ENCODE measurements at regions not wholly inside any gene's neighbourhood (a gene's known extent, or its start where the extent isn't known, plus 50 kb on each side); places are given as distances from the start of the nearest gene placed in this dataset.
"Not testable (repeated sequence)": the region's sequence is repeated elsewhere in the genome, so short reads cannot be mapped to it uniquely, and the experiment has no call there.

- DNase-seq, result no peak
These were observed 860.8 kb upstream of the DIAPH2 start for GRCh38 chrX:95823796-95824195.

DNA sequence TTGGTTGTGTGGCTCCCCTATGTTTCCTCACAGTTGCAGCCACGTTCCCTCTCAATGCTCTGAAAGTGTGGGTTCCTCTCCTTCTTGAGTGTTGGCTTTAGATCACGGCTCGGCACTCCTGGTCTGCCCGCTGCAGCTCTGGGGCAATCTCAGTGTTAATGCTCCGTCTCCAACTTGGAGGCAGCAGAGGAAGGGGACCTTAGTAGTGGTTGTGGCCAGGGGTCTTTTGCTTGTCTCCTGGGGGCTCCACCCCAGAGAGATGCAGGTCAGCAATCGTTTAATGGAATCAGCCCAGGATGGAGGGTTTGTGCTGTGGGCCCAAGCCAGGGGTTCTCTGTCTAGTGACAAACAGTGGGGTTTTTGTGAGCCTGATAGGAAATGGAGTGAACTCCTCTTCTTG is 849.4 kb upstream of the DIAPH2 start:
- no peak for DNase-seq

DNA sequence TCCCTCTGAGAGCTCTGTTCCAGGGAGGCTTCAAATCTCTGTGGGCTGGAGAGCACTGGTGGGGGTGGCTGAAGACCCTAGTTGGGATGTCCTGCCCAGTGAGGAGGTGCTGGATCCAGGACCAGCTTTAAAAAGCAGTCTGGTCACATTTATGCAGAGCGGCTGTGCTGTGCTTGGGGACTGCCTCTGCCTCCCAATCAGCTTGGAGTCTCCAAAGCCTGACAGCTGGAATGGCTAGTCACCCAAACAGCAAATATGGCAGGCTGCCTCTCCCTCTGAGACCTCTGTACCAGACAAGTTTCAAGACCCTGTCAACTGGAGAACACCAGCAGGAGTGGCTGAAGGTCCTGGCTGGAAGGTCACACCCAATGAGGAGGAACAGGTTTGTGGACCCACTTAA is 848.1 kb upstream of the DIAPH2 start:
- DNase-seq, result no peak

DNA sequence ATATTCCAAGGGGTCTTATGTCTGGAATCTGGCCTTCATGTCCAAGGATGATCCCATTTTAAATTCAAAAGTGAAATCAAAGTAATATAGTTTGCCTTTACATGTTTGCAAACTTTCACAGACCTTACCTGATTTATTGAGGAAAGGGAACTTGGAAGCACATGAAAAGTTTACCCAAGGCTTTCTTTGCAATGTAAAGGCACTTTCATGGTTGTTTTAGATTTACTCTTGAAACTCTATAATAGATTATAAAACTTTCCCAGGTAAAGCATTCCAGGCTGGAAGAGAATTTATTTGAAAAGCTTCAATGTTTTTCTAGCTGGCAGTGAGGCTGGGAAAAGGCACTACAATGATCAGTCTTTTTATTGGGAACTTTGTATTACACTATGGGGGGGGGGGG is 842.8 kb upstream of the DIAPH2 start:
- DNase-seq, result no peak

GRCh38 chrX:95860127-95860526 is 824.5 kb upstream of the DIAPH2 start:
- DNase-seq, result no peak

DNA sequence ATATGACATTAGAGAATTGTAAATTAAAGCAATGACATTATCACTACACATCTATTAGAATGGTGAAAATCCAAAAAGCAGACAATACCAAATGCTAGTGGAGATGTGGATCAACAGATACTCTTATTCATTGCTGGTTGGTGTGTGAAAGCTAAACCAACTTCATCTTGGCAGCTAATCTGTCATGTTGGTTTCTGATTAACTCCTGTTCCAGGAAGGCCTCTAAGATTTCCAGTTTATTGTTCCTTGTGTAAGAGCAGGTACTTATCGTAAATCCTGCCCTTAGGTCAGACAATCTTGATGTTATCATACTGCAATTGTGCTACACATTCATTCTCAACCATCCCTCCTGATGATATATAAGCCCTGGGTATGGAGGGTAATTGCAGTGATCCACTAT is 809.0 kb upstream of the DIAPH2 start:
- no peak for DNase-seq

- no peak for DNase-seq
These were observed 805.8 kb upstream of the DIAPH2 start for GRCh38 chrX:95878874-95879273.

GRCh38 chrX:95884186-95884585 is 800.5 kb upstream of the DIAPH2 start:
- DNase-seq, result no peak

- DNase-seq, result peak; percentile 43
These were observed 799.6 kb upstream of the DIAPH2 start for GRCh38 chrX:95885074-95885473.

GRCh38 chrX:95889279-95889678 is 795.4 kb upstream of the DIAPH2 start:
- DNase-seq, result no peak

GRCh38 chrX:95893636-95894035 is 791.0 kb upstream of the DIAPH2 start:
- no peak for DNase-seq

- no peak for DNase-seq
These were observed 781.2 kb upstream of the DIAPH2 start for GRCh38 chrX:95903490-95903889.

DNA sequence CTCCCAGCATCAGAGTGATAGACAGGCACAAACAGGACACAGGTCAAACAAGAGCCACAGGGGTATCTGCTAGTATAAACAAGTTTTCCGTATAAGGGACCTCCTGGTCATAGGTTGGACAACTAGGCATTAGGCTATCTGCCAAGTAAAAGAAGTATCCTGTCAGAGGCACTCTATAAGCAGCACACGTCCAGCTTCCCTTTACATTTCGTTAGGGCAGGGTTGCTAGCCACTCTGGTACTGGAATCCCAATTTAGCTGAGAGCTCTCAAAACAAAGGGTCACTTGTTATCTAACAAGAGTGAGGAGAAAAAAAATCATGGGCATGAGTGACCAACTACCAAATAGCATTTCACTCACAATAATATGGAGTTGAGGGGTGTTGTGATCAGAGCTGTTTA is 780.7 kb upstream of the DIAPH2 start:
- no peak for DNase-seq

GRCh38 chrX:95907081-95907480 is 777.6 kb upstream of the DIAPH2 start:
- DNase-seq, result no peak

DNA sequence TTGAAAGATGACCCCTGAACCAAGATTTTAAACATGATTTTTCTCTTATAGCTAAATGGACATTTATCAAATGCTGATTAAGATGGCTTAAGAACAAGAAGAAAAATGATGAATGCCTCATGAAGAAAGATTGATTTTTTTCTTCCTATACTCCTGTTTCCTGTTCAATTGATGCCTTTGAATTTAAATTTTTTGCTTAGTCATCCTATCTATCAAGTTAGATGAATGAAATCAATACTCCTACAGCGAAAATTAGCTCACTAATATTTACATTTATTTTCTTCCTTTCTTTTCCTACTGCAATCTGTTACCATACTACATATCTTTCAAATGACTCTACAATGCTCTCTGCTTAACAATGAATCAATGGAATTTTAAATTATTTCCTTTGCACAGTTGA is 773.6 kb upstream of the DIAPH2 start:
- no peak for DNase-seq

GRCh38 chrX:95919605-95920004 is 765.0 kb upstream of the DIAPH2 start:
- no peak for DNase-seq

DNA sequence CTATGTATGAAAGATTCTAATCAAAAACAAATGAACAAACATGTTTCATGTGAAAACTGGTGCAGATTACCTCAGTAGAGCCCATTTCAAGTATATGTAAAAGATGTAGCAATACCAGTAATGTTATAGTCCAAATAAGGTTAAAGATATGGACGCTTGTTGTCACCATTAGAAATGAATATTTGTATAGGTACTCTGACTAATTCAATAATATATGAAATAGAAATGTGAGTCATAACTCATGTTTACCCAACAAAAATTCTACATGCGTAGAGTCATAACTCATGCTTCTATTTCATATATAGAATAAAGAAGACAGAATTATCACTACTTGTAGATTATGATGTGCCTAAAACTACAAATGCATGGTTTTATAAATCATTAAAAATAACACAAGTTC is 739.1 kb upstream of the DIAPH2 start:
- DNase-seq, result no peak

GRCh38 chrX:95949588-95949987 is 735.1 kb upstream of the DIAPH2 start:
- DNase-seq, result no peak

GRCh38 chrX:95950679-95951078 is 734.0 kb upstream of the DIAPH2 start:
- DNase-seq, result no peak

- DNase-seq, result no peak
These were observed 731.1 kb upstream of the DIAPH2 start for GRCh38 chrX:95953564-95953963.

GRCh38 chrX:95956745-95957144 is 727.9 kb upstream of the DIAPH2 start:
- no peak for DNase-seq

GRCh38 chrX:95973456-95974095 is 711.1 kb upstream of the DIAPH2 start:
- DNase-seq, result not testable (repeated sequence)

DNA sequence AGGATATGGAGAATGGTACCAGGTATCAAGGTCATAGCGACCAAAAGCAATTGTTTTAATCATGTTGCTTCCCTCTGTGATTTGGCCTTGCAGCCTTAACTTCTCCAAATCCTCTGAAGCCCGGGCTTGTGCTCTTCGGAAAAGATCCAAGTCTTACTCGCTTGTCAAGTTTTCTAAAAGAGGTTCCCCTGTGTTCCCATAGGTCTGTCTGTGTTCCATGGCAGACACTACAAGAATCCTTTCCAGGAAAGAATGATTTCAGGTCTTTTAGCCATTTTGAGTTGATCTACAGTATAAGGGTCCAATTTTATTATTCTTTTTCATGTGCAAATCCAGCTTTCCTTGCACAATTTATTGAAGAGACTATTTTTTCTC is 710.6 kb upstream of the DIAPH2 start:
- no peak for DNase-seq

- no peak for DNase-seq
These were observed 709.8 kb upstream of the DIAPH2 start for GRCh38 chrX:95974890-95975289.

DNA sequence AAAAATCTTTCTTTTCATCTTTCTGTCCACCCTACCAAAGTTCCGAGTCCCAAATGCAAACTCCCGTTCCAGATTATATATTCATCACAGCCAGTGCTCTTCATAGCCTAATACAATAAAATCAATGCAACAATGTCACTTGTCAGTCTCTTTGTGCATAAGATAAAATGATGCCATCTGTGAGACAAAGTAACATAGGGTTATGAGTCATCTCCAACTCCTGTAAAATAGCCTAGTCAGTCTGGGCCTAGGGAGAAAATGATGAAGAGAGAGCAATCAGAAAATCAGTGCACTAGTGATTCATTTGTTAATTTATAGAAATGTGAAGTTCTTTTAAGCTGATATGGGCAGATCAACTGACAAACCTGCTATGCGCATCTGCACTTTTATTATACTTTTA is 689.1 kb upstream of the DIAPH2 start:
- no peak for DNase-seq

DNA sequence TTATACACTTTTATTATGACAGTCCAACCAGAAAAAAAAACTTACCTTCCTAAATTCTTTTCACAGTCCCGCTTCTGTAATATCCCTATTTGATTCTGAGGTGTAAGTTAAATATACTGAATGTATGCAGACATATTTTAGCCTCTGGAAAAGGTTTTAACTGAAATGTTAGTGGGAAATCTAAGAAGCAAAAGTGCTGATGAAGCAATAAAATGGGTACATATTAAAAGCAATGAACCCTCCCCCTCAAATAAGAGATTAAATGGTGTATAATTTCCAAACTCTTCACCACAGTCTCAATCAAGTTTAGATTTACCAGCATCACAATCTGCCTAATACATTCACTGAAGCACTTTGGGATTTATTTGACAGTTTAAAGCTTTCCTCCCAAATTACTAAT is 688.3 kb upstream of the DIAPH2 start:
- DNase-seq, result no peak

Measured in right forelimb (tissue), 1 donor.